ENCODE measurements at regions not wholly inside any gene's neighbourhood (a gene's known extent, or its start where the extent isn't known, plus 50 kb on each side); places are given as distances from the start of the nearest gene placed in this dataset.
"Not testable (repeated sequence)": the region's sequence is repeated elsewhere in the genome, so short reads cannot be mapped to it uniquely, and the experiment has no call there.

GRCh38 chr3:193922034-193922774 lies 213.7 kb upstream of the HES1 start:
- H2AFZ ChIP-seq (ENCODE audit: control insufficient read depth, low read length): no peak overlapping the region
- no peak overlapping the region for H3K4me3 ChIP-seq (ENCODE audit: control insufficient read depth in 2 of 3, extremely low read depth in 1 of 3, insufficient read depth in 2 of 3, low read depth in 1 of 3, low read length in 3 of 3)
- TF ChIP-seq EZH2 (IDR thresholded peaks at IDR 0.05; ENCODE audit: low read length) (no peak), CTCF (optimal IDR thresholded peaks at IDR 0.05 in 1 of 3, IDR thresholded peaks at IDR 0.05 in 1 of 3, conservative IDR thresholded peaks at IDR 0.05 in 1 of 3; ENCODE audit: extremely low read depth in 1 of 3, insufficient read depth in 2 of 3, low read length in 3 of 3) (no peak)
- H3K9me3 ChIP-seq (ENCODE audit: control insufficient read depth, low read depth, low read length): no peaks in the 10 kb centered on the region
- no peak overlapping the region for H3K4me2 ChIP-seq (ENCODE audit: control insufficient read depth, extremely low read depth, insufficient read depth, low read depth, low read length)
- FAIRE-seq: no peak
- H3K4me1 ChIP-seq (ENCODE audit: control insufficient read depth, extremely low read depth, insufficient read depth, low read length): no peaks in the 10 kb centered on the region
- H4K20me1 ChIP-seq (ENCODE audit: control insufficient read depth, extremely low read depth, insufficient read depth, low read length): no peaks in the 10 kb centered on the region
- no peak overlapping the region for H3K27ac ChIP-seq (ENCODE audit: control insufficient read depth, insufficient read depth, low read length)
- no peaks in the 10 kb centered on the region for H3K27me3 ChIP-seq (ENCODE audit: control insufficient read depth, extremely low read depth, insufficient read depth, low read length)
- H3K36me3 ChIP-seq (ENCODE audit: control insufficient read depth in 2 of 2, extremely low read depth in 1 of 2, insufficient read depth in 2 of 2, low read length in 2 of 2): no peaks in the 10 kb centered on the region
- H3K79me2 ChIP-seq (ENCODE audit: control insufficient read depth, insufficient read depth, low read length): no peaks in the 10 kb centered on the region
- dilution Hi-C loops (cut with MboI; ENCODE audit: extremely low pct_ligation_motif_present, low sequenced_read_pairs): no loop called here
- no peak for DNase-seq (ENCODE audit: low read depth, low spot score)
- H3K9ac ChIP-seq (ENCODE audit: control insufficient read depth, extremely low read depth, insufficient read depth, low read length): no peak overlapping the region
- no peaks in the 10 kb centered on the region for H3K9me1 ChIP-seq (ENCODE audit: control insufficient read depth, extremely low read depth, insufficient read depth, low read length)

GRCh38 chr3:193923958-193924357 lies 212.0 kb upstream of the HES1 start:
- not testable (repeated sequence) for H3K79me2 ChIP-seq (ENCODE audit: control insufficient read depth, insufficient read depth, low read length); FAIRE-seq

GRCh38 chr3:193926071-193926470 lies 209.9 kb upstream of the HES1 start:
- FAIRE-seq; H3K9me1 ChIP-seq (ENCODE audit: control insufficient read depth, extremely low read depth, insufficient read depth, low read length); dilution Hi-C loops (cut with MboI; ENCODE audit: extremely low pct_ligation_motif_present, low sequenced_read_pairs): not testable (repeated sequence)

More at GRCh38 chr3:193923958-193924357, 212.0 kb upstream of the HES1 start:
- H3K36me3 ChIP-seq (ENCODE audit: control insufficient read depth in 2 of 2, extremely low read depth in 1 of 2, insufficient read depth in 2 of 2, low read length in 2 of 2); H2AFZ ChIP-seq (ENCODE audit: control insufficient read depth, low read length); DNase-seq (ENCODE audit: low read depth, low spot score); H3K4me3 ChIP-seq (ENCODE audit: control insufficient read depth in 2 of 3, extremely low read depth in 1 of 3, insufficient read depth in 2 of 3, low read depth in 1 of 3, low read length in 3 of 3); H3K9me3 ChIP-seq (ENCODE audit: control insufficient read depth, low read depth, low read length); H3K9me1 ChIP-seq (ENCODE audit: control insufficient read depth, extremely low read depth, insufficient read depth, low read length); H3K27ac ChIP-seq (ENCODE audit: control insufficient read depth, insufficient read depth, low read length); H3K9ac ChIP-seq (ENCODE audit: control insufficient read depth, extremely low read depth, insufficient read depth, low read length); dilution Hi-C loops (cut with MboI; ENCODE audit: extremely low pct_ligation_motif_present, low sequenced_read_pairs); H4K20me1 ChIP-seq (ENCODE audit: control insufficient read depth, extremely low read depth, insufficient read depth, low read length); H3K4me2 ChIP-seq (ENCODE audit: control insufficient read depth, extremely low read depth, insufficient read depth, low read depth, low read length); H3K27me3 ChIP-seq (ENCODE audit: control insufficient read depth, extremely low read depth, insufficient read depth, low read length); H3K4me1 ChIP-seq (ENCODE audit: control insufficient read depth, extremely low read depth, insufficient read depth, low read length): not testable (repeated sequence)

GRCh38 chr3:193927413-193928206 lies 208.3 kb upstream of the HES1 start:
- H2AFZ ChIP-seq (ENCODE audit: control insufficient read depth, low read length); H3K4me3 ChIP-seq (ENCODE audit: control insufficient read depth in 2 of 3, extremely low read depth in 1 of 3, insufficient read depth in 2 of 3, low read depth in 1 of 3, low read length in 3 of 3); H3K36me3 ChIP-seq (ENCODE audit: control insufficient read depth in 2 of 2, extremely low read depth in 1 of 2, insufficient read depth in 2 of 2, low read length in 2 of 2); H3K9me3 ChIP-seq (ENCODE audit: control insufficient read depth, low read depth, low read length); H3K27me3 ChIP-seq (ENCODE audit: control insufficient read depth, extremely low read depth, insufficient read depth, low read length); H3K9me1 ChIP-seq (ENCODE audit: control insufficient read depth, extremely low read depth, insufficient read depth, low read length); H3K4me2 ChIP-seq (ENCODE audit: control insufficient read depth, extremely low read depth, insufficient read depth, low read depth, low read length); H3K27ac ChIP-seq (ENCODE audit: control insufficient read depth, insufficient read depth, low read length); FAIRE-seq; DNase-seq (ENCODE audit: low read depth, low spot score); H3K9ac ChIP-seq (ENCODE audit: control insufficient read depth, extremely low read depth, insufficient read depth, low read length); H3K79me2 ChIP-seq (ENCODE audit: control insufficient read depth, insufficient read depth, low read length); H3K4me1 ChIP-seq (ENCODE audit: control insufficient read depth, extremely low read depth, insufficient read depth, low read length); H4K20me1 ChIP-seq (ENCODE audit: control insufficient read depth, extremely low read depth, insufficient read depth, low read length); dilution Hi-C loops (cut with MboI; ENCODE audit: extremely low pct_ligation_motif_present, low sequenced_read_pairs): not testable (repeated sequence)

More at GRCh38 chr3:193926071-193926470, 209.9 kb upstream of the HES1 start:
- H3K4me1 ChIP-seq (ENCODE audit: control insufficient read depth, extremely low read depth, insufficient read depth, low read length); H2AFZ ChIP-seq (ENCODE audit: control insufficient read depth, low read length); H4K20me1 ChIP-seq (ENCODE audit: control insufficient read depth, extremely low read depth, insufficient read depth, low read length); H3K27me3 ChIP-seq (ENCODE audit: control insufficient read depth, extremely low read depth, insufficient read depth, low read length); H3K36me3 ChIP-seq (ENCODE audit: control insufficient read depth in 2 of 2, extremely low read depth in 1 of 2, insufficient read depth in 2 of 2, low read length in 2 of 2); H3K4me2 ChIP-seq (ENCODE audit: control insufficient read depth, extremely low read depth, insufficient read depth, low read depth, low read length); DNase-seq (ENCODE audit: low read depth, low spot score); H3K9me3 ChIP-seq (ENCODE audit: control insufficient read depth, low read depth, low read length); H3K4me3 ChIP-seq (ENCODE audit: control insufficient read depth in 2 of 3, extremely low read depth in 1 of 3, insufficient read depth in 2 of 3, low read depth in 1 of 3, low read length in 3 of 3); H3K79me2 ChIP-seq (ENCODE audit: control insufficient read depth, insufficient read depth, low read length); H3K9ac ChIP-seq (ENCODE audit: control insufficient read depth, extremely low read depth, insufficient read depth, low read length); H3K27ac ChIP-seq (ENCODE audit: control insufficient read depth, insufficient read depth, low read length): not testable (repeated sequence)

All from keratinocyte (primary cell).